Fibroblast of skin of right quadriceps (primary cell): ENCODE measurements at regions not wholly inside any gene's neighbourhood (a gene's known extent, or its start where the extent isn't known, plus 50 kb on each side); places are given as distances from the start of the nearest gene placed in this dataset.
A peak's percentile ranks its signal among the peaks of the same experiment; 100 is the strongest.
"Not testable (repeated sequence)": the region's sequence is repeated elsewhere in the genome, so short reads cannot be mapped to it uniquely, and the experiment has no call there.

Experiments used
- DNase-seq: peaks from one replicate; pipeline ENCODE4 v3.0.0-alpha.2; 2013

GRCh38 chr6:132198040-132198439, 203.2 kb downstream of the MOXD1 start:
- DNase-seq = no peak

GRCh38 chr6:132194529-132194928, 206.7 kb downstream of the MOXD1 start:
- DNase-seq = no peak

DNA sequence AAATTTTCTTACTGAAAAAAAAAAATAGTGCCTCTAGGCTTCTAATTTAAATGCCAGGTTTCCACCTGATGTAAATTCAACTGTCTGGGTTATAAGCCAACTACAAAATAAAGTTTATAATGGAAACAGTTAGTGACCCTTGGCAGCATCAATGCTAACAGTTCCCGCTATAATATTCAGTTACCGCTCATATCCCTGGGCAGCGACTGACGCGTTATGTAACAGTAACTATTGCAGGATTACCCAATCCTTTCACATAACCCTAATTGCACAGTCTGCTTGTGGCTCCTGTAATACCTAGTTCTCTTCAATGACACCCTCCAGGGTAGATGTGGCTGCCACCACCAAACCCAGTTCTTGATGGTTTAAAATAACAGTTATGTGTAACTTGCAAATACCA, 208.6 kb downstream of the MOXD1 start:
- DNase-seq = no peak

GRCh38 chr6:132190815-132191175, 210.5 kb downstream of the MOXD1 start:
- DNase-seq = peak; percentile 55

- DNase-seq = peak; percentile 68
Observed at GRCh38 chr6:132190097-132190814, 211.0 kb downstream of the MOXD1 start.

- peak; percentile 85 for DNase-seq
Observed at GRCh38 chr6:132188556-132189264, 212.6 kb downstream of the MOXD1 start.

- no peak for DNase-seq
Observed at GRCh38 chr6:132187816-132188215, 213.5 kb downstream of the MOXD1 start.

- DNase-seq = not testable (repeated sequence)
Observed at GRCh38 chr6:132184966-132185365, 216.3 kb downstream of the MOXD1 start.

- no peak for DNase-seq
Observed at GRCh38 chr6:132179955-132180354, 221.3 kb downstream of the MOXD1 start.

DNA sequence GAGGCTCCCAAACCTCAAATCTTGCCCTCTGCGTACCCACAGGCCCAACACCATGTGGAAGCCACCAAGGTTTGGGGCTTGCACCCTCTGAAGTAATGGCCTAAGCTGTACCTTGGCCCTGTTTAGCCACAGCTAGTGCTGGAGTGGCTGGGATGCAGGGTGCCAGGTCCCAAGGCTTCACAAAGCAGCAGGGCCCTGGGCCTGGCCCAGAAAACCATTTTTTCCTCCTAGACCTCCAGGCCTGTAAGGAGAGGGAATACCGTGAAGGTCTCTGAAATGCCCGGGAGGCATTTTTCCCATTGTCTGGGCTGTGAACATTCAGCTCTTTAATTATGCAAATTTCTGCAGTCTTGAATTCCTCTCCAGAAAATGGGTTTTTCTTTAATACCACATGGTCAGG, 223.7 kb upstream of the CCN2 start:
- DNase-seq = no peak

DNA sequence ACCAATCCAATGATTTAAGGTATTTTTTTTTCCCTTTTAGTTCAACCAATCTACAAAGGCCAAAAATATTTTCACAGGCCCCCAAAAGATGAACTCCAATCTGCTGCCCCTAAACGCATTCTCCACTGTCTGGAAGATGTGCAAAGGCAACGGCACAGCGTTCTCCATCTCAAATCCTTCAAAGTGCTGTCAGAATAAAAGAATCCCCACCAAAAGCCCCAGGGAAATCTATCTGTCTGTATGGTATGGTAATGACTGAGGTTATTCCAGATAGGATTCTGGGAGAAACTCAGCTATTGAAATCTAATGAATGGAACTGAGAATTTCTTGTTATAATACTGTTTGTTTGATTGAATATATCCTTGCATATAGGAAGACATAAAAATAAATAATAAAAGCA, 217.8 kb upstream of the CCN2 start:
- DNase-seq = no peak

GRCh38 chr6:132167929-132168892, 217.0 kb upstream of the CCN2 start:
- DNase-seq = no peak

DNA sequence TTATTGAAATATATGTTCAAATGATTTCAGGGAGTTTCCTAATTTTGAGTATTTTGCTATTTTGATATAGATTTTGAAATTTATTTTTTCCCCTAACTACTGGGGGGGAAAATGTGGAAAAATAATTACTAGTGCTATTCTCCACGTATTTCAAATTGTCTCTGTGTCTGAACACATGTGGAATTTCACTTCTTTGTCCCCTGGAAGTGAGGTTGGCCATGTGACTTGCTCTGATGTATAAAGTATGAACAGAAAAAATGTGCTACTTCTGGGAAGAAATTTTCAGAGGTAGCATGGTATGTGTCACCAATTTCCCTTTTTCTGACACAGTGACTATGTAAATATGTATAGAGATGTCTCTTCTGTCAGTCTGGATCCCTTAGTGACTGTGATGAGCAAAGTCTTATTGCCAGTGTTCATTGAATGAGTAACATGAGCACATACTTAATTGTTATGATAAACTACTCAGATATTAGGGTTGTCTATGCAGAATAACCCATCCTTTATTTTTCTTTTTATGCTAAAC, 215.4 kb upstream of the CCN2 start:
- no peak for DNase-seq

- DNase-seq = no peak
Observed at GRCh38 chr6:132165677-132166076, 214.5 kb upstream of the CCN2 start.

- DNase-seq = peak; percentile 68
Observed at GRCh38 chr6:132161283-132161682, 210.1 kb upstream of the CCN2 start.

- DNase-seq = peak; percentile 99
Observed at GRCh38 chr6:132153221-132153898, 202.2 kb upstream of the CCN2 start.

DNA sequence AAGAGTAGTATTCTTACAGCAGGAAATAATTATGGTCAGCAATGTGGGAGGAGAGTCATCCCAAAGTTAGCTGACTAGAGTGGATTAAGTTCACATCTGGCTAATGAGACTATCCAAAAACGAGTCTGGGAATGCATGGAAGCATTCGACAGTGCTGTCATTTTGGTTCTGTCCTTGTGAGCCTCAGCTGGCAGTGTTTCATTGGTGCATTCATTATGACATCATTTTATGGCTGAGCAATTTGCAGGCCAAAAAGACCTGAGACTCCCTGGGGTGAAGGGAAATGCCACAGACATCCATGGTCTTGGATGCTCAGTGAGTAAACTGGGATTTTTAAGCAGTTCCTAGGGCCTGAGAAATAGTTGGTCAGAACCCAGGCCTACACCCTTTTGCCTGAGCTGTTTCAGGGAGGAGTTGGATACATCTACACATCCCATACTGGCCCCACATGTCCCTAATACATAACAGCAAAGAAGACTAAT, 196.4 kb upstream of the CCN2 start:
- DNase-seq = peak; percentile 100

DNA sequence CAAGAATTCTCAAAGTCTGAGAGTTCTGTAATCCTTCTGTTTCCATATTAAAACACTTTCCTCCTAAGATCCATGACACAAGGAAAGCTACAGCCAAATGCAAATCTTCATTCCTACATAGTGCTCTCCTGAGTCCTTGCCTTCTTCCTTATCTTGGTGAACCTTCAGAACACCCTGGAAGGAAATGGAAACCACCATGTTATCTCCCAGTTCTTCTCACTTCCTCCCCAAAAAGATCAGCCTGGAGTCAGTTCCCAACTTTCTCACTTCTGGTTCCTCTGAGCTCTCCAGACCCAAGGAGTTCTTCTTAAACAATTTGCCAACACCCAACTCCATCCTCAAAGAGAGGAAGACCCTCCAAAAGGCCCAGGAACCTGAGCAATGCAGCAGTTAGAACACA, 193.3 kb upstream of the CCN2 start:
- DNase-seq = no peak

GRCh38 chr6:132143258-132143657, 192.1 kb upstream of the CCN2 start:
- DNase-seq = no peak

GRCh38 chr6:132142768-132143167, 191.6 kb upstream of the CCN2 start:
- no peak for DNase-seq

GRCh38 chr6:132142308-132142707, 191.1 kb upstream of the CCN2 start:
- no peak for DNase-seq

- no peak for DNase-seq
Observed at GRCh38 chr6:132140189-132140588, 189.0 kb upstream of the CCN2 start.
